Renal cortex interstitium (tissue), 11 donors: ENCODE measurements at regions not wholly inside any gene's neighbourhood (a gene's known extent, or its start where the extent isn't known, plus 50 kb on each side); places are given as distances from the start of the nearest gene placed in this dataset.
"Not testable (repeated sequence)": the region's sequence is repeated elsewhere in the genome, so short reads cannot be mapped to it uniquely, and the experiment has no call there.

Experiments
- DNase-seq, 11 donors: peaks; one replicate each; pipeline ENCODE4 v3.0.0-alpha.2; 2013; ENCODE audit warnings: low read depth in 9 of 11, low spot score in 4 of 11; ENCODE audit errors: extremely low read depth in 1 of 11

GRCh38 chr10:124207391-124207790 lies 114.0 kb upstream of the CHST15 start:
- no peak for DNase-seq

DNA sequence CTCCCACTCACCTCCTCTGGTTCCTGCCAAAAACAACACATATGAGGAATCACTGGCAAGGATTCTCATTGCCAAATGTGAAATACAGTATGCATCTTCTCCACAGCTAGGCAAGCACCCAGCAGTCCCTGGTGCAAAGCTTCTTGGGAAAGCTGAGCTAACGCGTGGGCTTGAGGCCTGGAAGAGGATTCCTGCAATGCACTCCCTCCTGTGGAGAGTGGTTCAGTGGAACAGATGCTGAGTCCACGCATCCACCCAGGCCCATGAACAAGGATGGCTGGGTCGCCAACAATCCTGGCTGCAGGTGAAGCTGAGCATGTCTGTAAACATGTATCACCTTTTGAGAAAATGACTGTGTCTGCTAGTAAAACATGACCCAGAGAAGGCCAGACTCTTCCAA lies 113.2 kb upstream of the CHST15 start:
- DNase-seq: no peak

- DNase-seq: no peak
Observed at GRCh38 chr10:124205432-124205831, 112.0 kb upstream of the CHST15 start.

DNA sequence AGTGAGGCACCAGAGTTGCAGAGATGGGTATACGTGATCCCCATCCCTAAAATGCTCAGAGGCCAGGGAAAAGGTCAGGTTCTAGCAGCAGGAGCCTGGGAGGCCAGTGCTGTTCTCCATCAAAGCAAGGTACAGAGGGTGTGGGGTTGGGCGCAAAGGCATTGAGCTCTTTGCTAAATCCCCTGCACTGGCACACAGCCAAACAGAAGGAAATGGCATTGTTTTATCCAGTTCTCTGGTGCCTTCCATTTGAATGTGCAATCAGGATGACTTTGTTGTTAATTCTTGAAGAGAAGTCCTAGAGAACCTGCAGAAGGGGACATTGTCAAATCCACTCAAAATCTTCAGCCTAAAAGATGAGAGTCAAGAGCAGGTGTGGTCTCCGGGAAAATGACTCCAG lies 111.3 kb upstream of the CHST15 start:
- no peak for DNase-seq

GRCh38 chr10:124200011-124200410 lies 106.6 kb upstream of the CHST15 start:
- DNase-seq: no peak

DNA sequence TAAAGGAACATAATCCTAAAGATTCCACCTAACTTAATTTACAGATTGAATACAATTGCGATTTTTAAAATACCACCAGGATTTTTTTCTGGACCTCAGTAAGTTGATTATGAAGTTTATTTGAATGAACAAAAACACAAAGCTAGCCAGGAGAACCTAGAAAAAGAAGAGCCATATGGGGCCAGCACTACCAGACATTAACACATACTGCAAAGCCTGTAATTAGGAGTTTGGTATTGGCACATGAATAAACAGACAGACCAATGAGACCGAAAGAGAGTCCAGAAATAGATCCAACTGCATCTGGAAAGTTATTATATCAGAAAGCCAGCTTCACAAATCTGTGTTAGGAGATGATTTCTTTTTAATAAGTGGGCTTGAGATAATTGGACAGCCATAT lies 105.5 kb upstream of the CHST15 start:
- DNase-seq: no peak

DNA sequence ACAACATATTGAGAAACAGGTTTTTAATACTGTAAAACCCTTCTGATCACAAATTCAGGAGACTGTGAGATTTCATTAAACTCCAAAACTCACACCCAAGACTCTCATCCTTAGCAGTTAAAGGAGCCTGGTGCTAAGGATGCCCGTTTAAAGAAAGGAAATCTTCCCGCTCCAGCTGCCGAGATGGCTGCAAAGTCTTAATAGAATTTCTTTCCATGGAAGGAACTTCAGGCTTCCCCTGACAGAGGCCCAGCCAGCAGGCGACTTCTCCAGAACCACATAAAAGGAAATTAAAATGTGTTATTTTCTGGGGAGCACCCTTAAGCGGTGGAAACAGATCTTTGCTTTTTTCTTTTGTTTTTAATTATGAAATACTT lies 104.7 kb upstream of the CHST15 start:
- DNase-seq: no peak

- no peak for DNase-seq
Observed at GRCh38 chr10:124197371-124198124, 104.2 kb upstream of the CHST15 start.

DNA sequence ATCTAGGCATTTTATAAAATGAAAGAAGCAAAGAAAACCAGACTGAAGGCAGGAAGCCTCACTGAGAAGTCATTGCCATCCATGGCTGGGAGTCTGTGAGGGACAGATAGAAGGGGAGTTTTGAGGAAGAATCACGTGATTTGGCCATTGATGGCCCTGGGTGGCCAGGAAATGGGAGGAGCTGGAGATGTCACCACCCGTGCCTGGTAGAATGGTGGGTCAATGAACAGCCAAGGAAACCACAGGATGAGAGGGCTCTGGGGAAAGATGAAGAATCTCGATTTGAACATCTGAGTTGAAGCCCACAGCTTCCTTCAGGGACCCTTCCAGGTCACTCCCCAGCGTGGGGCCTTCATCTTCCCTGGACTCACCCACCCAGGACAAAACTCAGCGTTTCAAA lies 103.3 kb upstream of the CHST15 start:
- no peak for DNase-seq

- DNase-seq: no peak
Observed at GRCh38 chr10:124194199-124194824, 100.9 kb upstream of the CHST15 start.

GRCh38 chr10:124193309-124193696 lies 99.9 kb upstream of the CHST15 start:
- DNase-seq: no peak

GRCh38 chr10:124192664-124193308 lies 99.4 kb upstream of the CHST15 start:
- DNase-seq: not testable (repeated sequence)

DNA sequence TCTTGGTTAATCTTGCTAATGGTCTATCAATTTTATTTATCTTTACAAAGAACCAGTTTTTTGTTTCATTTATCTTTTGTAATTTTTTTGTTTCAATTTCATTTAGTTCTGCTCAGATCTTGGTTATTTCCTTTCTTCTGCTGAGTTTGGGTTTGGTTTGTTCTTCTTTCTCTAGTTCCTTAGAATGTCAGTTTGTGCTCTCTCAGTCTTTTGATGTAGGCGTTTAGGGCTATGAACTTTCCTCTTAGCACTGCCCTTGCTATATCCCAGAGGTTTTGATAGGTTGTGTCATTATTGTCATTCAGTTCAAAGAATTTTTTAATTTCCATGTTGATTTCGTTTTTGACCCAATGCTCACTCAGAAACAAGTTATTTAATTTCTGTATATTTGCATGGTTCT lies 97.1 kb upstream of the CHST15 start:
- not testable (repeated sequence) for DNase-seq

DNA sequence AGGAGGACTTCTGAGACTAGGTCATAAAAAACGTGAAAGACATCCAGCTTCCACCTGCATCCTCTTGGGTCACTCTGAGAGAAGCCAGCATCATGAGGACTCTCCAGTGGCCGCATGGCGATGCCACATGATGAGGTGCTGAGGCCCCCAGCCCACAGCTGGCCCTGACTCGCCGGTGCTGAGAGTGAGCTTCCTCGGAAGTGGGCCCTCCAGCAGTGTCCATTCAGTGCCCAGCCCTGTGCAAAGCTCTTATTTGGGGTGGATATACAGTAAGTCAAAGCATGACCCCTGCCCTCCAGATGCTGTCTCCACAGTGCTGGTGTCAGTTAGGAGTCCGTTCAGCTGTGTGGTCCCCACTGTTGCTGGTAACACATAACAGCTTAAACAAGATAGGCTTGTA lies 93.6 kb upstream of the CHST15 start:
- DNase-seq: no peak

DNA sequence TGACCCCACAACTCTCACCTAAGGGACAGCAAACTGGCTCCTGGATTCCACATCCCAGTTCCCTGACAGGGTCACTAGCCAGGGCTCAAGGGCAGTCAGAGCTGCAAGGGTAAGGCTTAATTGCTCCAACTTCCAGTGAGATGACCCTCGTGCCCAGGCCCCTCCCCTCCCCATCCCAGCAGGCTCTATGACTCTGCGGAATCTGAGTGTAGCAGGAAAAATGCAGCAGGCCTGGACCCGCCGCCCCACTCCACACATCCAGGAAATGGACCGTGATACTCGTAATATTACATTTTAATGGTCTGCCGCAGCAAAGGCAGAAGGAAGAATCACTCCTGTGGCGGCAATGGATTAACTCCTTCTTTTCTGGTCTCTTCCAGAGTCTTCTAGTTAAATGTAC lies 91.7 kb upstream of the CHST15 start:
- no peak for DNase-seq

GRCh38 chr10:124184208-124184830 lies 90.9 kb upstream of the CHST15 start:
- no peak for DNase-seq

DNA sequence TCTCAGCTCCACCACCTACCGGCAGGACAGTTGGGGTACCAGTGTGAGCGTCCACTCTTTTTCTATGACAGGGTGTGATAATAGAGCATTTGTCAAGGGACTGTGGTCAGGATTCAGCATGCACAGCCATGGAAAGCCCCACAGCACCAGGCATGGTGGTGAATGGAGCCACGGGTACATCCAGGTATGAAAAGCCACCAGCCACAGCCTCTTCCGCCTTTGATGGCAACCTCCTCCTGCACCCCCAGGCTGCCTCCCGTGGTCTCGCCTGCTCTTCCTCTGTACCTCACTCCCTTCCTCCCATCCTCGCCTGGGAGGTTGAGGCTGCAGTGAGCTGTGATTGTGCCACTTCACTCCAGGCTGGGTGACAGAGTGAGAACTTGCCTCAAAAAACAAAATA lies 90.2 kb upstream of the CHST15 start:
- no peak for DNase-seq

- DNase-seq: no peak
Observed at GRCh38 chr10:124182088-124182541, 88.7 kb upstream of the CHST15 start.

DNA sequence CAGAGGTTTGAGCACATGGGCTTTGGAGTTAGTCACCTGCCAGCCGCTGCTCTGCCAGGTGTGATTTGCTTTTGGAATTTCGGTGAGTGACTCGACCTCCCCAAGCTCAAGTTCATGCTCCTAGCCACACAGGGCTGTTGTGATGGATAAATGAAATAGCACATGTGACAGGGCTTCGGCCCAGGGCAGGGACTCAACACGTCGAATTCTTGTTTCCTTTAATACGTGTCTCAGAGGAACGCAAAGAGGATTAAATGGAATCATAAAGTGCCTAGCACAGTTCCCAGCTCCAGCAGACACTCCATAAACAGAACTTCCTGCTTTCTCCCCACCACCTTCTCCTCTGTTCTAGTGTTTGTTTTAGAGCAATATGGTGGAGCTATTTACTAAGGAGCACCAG lies 88.3 kb upstream of the CHST15 start:
- DNase-seq: no peak

- no peak for DNase-seq
Observed at GRCh38 chr10:124180947-124181549, 87.7 kb upstream of the CHST15 start.
